ENCODE measurements at regions not wholly inside any gene's neighbourhood (a gene's known extent, or its start where the extent isn't known, plus 50 kb on each side); places are given as distances from the start of the nearest gene placed in this dataset.

DNA sequence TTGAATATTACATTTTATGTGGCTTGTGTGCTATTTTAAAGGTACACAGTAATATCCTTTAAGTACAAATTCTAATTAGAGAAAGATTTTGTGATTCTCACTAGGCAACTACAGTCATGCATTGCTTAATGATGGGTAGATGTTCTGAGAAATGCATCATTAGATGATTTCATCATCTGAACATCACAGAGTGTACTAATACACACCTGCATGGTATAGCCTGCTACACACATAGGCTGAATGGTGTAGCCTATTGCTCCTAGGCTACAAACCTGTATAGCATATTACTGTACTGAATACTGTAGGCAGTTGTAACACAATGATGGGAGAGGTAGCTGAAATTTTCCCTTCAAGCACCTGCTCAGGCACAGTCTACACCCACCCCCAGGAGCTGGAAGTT is 217.4 kb upstream of the EOMES start:
- no peak for DNase-seq (ENCODE audit: low read depth in 2 of 2)

GRCh38 chr3:27939940-27940339 is 217.8 kb upstream of the EOMES start:
- no peak for DNase-seq (ENCODE audit: low read depth in 2 of 2)

GRCh38 chr3:27943106-27943505 is 221.0 kb upstream of the EOMES start:
- DNase-seq (ENCODE audit: low read depth in 2 of 2), result no peak

GRCh38 chr3:27945229-27945628 is 223.1 kb upstream of the EOMES start:
- DNase-seq (ENCODE audit: low read depth in 2 of 2), result no peak

DNA sequence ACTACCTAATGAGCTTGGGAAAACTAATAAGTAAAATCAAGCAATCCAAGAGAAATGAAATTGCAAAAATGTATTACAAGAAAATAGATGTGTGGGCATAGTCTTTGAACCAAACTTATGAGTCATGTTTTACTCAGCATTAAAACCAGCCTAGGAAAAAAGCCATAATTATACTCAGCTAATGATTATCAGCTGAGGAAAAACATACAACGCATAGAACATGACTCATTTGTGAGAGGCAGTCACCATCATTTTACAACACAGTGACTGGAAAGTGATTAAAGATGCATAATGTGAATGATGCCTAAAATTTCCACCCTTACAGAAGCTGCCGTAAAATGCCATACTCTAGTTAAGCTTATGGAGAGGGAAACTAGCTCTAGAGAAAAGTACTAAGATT is 238.0 kb upstream of the EOMES start:
- DNase-seq (ENCODE audit: low read depth in 2 of 2), result no peak

DNA sequence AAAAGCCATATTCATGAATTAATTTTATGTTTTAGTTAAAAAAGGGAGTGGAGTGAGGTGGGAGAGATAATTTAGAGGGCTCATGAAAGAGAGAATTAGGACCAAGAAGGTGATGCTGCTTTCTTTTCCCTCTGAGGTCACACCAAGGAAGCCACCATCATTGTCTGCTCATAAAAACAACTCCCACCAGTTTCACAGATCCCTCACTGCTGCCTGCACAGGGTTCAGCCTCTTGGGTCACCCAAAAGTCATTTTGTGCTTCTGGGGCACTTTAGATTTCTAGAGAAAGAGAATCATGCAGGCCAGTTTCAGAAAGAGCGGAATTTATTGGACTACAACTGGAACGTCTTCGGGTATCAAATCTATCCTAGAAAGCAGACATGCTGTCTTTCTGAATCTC is 241.4 kb upstream of the EOMES start:
- peak in 1 of 2 donors; percentile 8 for DNase-seq (ENCODE audit: low read depth in 2 of 2)

DNA sequence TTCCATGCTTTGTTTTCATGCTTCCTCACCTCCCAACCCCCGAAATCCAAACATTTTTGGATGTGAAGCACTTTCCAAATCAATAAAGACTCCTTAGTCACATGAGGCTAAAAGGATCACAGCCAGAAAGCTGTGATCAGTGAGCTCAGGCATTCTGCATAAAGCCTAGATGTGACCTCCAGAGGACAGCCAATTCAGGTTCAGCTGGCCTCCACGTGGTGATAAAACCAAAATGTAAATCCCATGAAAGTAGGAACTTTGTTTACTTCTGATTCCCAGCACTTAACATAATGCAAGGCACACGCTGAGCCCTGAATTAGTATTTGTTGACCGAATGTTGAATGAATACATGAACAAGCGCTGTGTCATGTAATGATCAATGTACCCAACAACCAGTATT is 249.5 kb upstream of the EOMES start:
- DNase-seq (ENCODE audit: low read depth in 2 of 2), result no peak

GRCh38 chr3:27976933-27977332 is 254.8 kb upstream of the EOMES start:
- no peak for DNase-seq (ENCODE audit: low read depth in 2 of 2)

- DNase-seq (ENCODE audit: low read depth in 2 of 2), result no peak
Measured at GRCh38 chr3:27978440-27978839, 256.3 kb upstream of the EOMES start.

GRCh38 chr3:27985369-27986035 is 255.9 kb upstream of the CMC1 start:
- DNase-seq (ENCODE audit: low read depth in 2 of 2), result no peak

- no peak for DNase-seq (ENCODE audit: low read depth in 2 of 2)
Measured at GRCh38 chr3:27986234-27986879, 255.1 kb upstream of the CMC1 start.

DNA sequence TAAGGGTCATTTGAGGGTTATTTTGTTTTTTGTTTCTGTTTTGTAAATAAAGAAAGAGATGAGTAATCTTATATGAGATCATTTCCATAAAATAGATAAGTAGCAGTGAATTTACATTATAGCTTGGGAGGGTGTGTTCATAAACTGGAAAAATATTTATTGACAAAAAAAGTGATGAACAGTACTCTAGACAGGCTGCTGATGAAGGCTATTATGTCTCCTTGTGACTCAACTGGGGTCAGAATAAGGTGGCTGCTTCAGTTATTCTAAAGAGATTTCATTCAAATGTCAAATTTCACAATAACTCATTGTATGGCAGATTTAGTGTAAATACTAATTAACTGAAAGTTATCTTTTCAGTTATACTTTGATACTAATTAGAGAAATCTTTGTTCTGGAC is 251.1 kb upstream of the CMC1 start:
- no peak for DNase-seq (ENCODE audit: low read depth in 2 of 2)

- no peak for DNase-seq (ENCODE audit: low read depth in 2 of 2)
Measured at GRCh38 chr3:27990837-27991236, 250.6 kb upstream of the CMC1 start.

DNA sequence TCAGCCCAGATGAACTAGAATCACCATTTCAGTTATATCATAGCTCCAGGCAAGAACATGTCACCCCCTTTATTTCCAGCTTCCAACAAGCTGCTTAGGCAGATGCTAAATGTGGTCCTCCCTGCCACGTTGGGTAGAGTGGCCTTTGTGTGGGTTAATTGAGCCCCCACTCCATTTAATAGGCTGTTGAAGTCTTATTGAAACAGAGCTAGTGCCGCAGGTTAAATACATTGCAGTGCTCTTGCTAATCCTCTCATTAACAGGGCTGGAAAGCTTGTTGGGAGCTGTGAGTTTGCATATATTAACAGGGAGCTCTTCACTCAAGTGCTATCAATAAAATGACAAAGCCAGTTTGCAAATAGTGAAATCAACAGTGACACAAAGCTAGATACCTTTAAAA is 248.4 kb upstream of the CMC1 start:
- DNase-seq (ENCODE audit: low read depth in 2 of 2), result no peak

DNA sequence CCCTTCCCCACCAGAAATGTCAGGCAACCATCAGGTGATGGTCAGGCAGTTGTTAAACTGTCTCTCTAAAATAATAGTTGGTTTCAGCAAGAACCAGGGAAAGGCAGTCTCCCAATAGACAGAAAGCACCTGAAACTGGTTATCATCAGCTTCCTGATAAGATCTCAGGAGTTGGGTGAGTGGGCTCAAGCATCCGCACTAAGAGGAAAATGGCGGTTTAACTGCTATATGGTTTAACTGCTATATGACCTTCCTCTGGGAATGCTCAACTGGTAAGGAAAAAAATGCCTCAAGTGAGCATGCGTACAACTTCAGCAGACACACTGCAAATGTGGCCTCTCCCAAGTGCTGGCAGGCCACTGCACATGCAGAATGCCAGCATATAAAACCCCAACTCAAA is 240.8 kb upstream of the CMC1 start:
- no peak for DNase-seq (ENCODE audit: low read depth in 2 of 2)

- DNase-seq (ENCODE audit: low read depth in 2 of 2), result no peak
Measured at GRCh38 chr3:28008235-28008634, 233.2 kb upstream of the CMC1 start.

- DNase-seq (ENCODE audit: low read depth in 2 of 2), result no peak
Measured at GRCh38 chr3:28012830-28013229, 228.6 kb upstream of the CMC1 start.

DNA sequence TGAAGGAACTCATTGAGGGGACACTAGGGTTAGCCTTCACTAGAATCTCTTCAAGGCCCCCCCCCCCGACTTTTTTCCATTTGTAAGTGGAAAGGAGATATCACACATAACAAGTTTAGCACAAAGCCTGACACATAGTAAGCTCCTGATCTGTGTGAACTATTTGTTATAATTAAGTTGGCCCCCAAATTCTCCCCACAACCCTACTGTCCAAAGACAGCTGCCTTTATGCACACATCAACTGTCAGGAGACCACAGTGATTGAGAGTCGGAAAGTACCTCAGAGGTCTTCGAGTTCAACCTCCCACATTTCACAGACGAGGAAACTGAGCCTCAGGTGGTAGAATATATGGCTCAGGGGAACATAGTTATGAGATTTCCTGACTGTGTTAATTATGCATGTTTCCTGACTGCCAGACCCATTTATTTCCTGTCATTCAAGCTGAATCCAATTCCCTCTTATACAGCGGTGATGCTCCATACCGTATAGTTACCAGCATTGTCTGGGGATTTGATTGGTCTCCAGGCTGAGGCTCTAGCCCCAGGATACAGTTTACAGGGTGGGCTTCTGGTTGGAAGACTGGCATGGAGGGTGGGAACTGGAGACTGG is 227.4 kb upstream of the CMC1 start:
- no peak for DNase-seq (ENCODE audit: low read depth in 2 of 2)

GRCh38 chr3:28018925-28019718 is 222.3 kb upstream of the CMC1 start:
- no peak for DNase-seq (ENCODE audit: low read depth in 2 of 2)

DNA sequence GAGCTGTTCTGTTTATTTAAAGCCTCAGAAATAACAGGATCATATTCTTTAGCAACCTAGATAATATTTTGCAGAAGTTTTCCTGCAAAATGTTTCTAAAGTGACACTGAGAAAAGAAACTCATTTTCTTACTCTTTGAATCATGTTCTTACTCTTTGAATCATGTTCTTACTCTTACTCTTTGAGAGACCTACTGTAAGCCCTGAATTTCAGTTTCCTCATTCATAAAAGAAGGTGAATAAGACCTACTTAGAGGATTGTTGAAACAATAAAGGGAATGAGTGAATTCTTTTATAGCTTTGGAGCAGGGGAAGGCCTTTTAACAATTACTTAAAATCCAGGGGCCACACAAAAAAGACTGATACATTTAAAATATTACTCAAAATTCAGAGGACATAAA is 221.7 kb upstream of the CMC1 start:
- no peak for DNase-seq (ENCODE audit: low read depth in 2 of 2)

DNA sequence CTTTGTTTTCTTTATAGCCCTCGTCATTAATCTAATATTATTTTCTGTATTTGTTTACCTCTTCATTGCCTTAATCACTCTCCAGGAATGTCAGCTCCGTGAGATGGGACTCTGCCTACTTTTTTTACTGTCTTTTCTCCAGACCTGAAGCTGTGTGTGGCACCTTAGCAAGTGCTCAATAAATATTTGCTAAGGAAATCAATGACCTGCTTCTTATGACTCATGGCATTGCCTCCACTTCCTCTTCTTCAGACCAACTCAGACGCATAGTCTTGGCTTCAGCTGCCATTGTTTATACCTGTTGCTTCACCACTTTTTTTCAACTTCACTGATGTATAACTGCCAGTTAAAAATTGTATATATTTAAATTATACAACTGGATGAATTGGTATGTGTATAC is 218.5 kb upstream of the CMC1 start:
- no peak for DNase-seq (ENCODE audit: low read depth in 2 of 2)

GRCh38 chr3:28028554-28028953 is 212.9 kb upstream of the CMC1 start:
- no peak for DNase-seq (ENCODE audit: low read depth in 2 of 2)

Data from stimulated activated CD4-positive, alpha-beta T cell treated with anti-CD3 and anti-CD28 coated beads, Interleukin-4, amount 100 ng/mL, for 48 hours (primary cell).